ENCODE measurements at regions not wholly inside any gene's neighbourhood (a gene's known extent, or its start where the extent isn't known, plus 50 kb on each side); places are given as distances from the start of the nearest gene placed in this dataset.

DNA sequence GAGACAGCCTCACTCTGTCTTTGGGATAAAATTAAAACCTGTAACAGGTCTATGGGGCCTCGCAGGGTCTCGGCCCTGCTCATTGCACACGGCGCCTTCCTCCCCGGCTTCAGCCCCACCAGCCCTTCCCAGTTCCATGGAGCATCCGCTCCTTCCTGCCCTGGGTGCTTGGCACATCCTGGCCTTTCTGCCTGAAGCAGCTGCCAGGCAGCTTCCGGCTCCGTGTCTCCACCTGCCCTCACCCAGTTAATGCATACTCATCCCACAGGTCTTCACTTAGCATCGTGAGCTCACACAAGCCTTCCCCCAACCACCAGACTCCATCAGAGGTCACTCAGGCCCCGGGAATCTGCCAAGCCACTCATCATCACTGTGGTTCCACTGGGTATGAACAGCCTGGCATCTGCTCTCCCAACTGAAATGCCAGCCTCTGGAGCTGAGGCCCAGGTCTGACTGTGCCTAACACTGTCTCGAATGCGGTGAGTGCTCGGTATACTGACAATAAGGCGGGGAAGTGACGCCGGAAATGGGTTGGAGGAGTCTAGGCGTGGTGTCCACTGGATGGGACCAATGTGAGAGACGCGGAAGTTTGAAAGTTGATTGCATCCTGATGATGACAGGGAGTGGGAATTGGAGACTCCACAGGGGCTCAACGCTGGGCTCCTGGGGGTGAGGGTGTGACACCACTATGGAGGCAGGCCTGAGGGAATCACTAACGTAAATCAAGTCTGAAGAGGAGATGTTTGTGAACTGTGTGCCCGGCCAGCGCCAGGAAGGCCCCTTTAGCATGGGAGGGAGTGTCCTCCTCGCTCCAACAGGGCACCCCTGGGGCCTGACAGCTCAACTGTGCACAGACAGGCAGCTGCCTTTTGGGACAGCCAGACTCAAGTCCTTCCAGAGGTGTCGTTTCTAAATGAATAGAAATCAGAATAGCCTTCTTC, 245.8 kb downstream of the TTLL2 start:
- Histone ChIP-seq H3K27ac (no peak overlapping the region), H3K36me3 (no peaks in the 10 kb centered on the region), H3K27me3 (no peaks in the 10 kb centered on the region), H3K9me3 (no peaks in the 10 kb centered on the region), H3K4me1 (peaks cover 0 to 15% (median 3%) of the 10 kb centered on the region in 4 donors), H3K4me3 (no peak overlapping the region)
- DNase-seq (no peak), ATAC-seq (no peak)
- TF ChIP-seq POLR2A (IDR thresholded peaks at IDR 0.05) = no peak
- TF ChIP-seq, protein P1, sequence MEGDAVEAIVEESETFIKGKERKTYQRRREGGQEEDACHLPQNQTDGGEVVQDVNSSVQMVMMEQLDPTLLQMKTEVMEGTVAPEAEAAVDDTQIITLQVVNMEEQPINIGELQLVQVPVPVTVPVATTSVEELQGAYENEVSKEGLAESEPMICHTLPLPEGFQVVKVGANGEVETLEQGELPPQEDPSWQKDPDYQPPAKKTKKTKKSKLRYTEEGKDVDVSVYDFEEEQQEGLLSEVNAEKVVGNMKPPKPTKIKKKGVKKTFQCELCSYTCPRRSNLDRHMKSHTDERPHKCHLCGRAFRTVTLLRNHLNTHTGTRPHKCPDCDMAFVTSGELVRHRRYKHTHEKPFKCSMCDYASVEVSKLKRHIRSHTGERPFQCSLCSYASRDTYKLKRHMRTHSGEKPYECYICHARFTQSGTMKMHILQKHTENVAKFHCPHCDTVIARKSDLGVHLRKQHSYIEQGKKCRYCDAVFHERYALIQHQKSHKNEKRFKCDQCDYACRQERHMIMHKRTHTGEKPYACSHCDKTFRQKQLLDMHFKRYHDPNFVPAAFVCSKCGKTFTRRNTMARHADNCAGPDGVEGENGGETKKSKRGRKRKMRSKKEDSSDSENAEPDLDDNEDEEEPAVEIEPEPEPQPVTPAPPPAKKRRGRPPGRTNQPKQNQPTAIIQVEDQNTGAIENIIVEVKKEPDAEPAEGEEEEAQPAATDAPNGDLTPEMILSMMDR (IDR thresholded peaks at IDR 0.05) = no peak
- intact Hi-C loops (cut with DNase I) = no loop called here
- WGBS (ENCODE audit: insufficient coverage, low coverage, low lambda C conversion rate, missing lambda C conversion rate) = 100% methylated on average over 11 of the region's 25 CpGs

DNA sequence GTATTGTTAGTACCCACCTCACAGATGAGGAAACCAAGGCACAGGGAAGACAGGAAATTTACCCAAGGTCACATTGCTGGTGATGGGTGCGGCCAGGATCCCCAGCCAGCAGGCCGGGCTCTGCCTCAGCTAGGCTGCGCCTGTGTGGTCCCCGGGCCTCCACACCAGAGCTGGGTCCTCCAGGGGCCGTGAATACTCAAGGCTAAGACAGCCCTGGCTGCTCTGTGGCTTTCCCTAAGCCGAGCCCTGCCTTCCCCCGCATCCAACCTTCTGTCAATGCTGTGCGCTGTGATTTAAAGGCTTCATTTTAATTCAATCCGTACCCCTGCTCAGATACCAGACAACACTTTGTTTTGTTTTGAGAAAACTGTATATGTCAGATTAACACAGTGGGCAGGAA, 246.7 kb downstream of the TTLL2 start:
- ATAC-seq (no peak), DNase-seq (no peak)
- Histone ChIP-seq H3K27me3 (no peaks in the 10 kb centered on the region), H3K9me3 (no peaks in the 10 kb centered on the region), H3K36me3 (no peaks in the 10 kb centered on the region), H3K27ac (no peak overlapping the region), H3K4me3 (no peak overlapping the region), H3K4me1 (peaks cover 0 to 15% (median 3%) of the 10 kb centered on the region in 4 donors)
- no peak for TF ChIP-seq POLR2A (IDR thresholded peaks at IDR 0.05)
- TF ChIP-seq, protein P1 (IDR thresholded peaks at IDR 0.05) = no peak
- intact Hi-C loops (cut with DNase I) = no loop called here
- 94% methylated on average over 6 of the region's 9 CpGs for WGBS (ENCODE audit: insufficient coverage, low coverage, low lambda C conversion rate, missing lambda C conversion rate)

DNA sequence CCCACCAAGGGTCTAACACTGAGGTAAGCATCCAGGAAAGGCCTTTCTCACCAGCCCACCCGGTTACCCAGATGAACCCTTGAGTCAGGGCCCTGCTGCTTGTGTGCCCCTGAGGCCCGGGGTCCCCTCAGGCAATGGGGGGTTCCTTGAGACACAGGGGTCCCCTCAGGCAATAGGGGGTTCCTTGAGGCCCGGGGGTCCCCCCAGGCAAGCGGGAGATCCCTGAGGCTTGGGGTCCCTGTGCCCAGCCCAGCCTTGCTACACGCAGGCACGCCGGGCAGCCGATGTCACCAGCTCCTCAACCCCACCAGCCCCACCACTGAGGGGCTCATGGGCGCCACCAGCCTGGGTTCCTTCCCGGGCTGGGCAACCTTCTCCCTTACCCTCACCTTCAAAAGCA, 247.2 kb downstream of the TTLL2 start:
- no peak overlapping the region for H3K4me3 ChIP-seq
- H3K9me3 ChIP-seq = no peaks in the 10 kb centered on the region
- TF ChIP-seq POLR2A (IDR thresholded peaks at IDR 0.05) = no peak
- TF ChIP-seq, protein P1 (IDR thresholded peaks at IDR 0.05) = no peak
- DNase-seq (no peak), ATAC-seq (no peak)
- intact Hi-C loops (cut with DNase I) = no loop called here
- no CpG with 5 or more reads among the region's 10 CpGs for WGBS (ENCODE audit: insufficient coverage, low coverage, low lambda C conversion rate, missing lambda C conversion rate)
- no peaks in the 10 kb centered on the region for H3K36me3 ChIP-seq
- H3K4me1 ChIP-seq = peaks cover 0 to 15% (median 3%) of the 10 kb centered on the region in 4 donors
- H3K27me3 ChIP-seq = no peaks in the 10 kb centered on the region
- H3K27ac ChIP-seq = no peak overlapping the region

DNA sequence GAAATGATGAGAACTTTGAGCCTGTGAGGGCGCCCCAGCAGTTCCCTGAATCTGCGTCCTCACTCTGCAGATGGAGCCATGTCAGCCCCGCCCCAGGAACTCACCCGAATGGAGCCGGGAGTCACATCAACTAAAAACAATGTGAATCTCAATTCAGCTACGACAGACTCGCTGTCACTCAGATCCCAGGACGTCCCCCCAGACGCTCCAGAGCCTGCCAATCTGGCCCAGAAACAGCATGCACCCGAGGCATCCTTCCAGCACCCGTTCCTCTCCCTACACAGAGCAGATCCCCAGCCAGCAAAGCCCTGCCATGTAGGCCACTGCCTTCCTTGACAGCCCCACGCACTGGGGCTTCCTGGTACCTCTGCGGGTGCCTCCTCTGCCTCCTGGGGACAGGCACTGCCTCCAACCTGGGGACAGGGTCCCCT, 248.0 kb downstream of the TTLL2 start:
- Histone ChIP-seq H3K4me3 (no peak overlapping the region), H3K4me1 (peaks cover 0 to 15% (median 3%) of the 10 kb centered on the region in 4 donors), H3K27me3 (no peaks in the 10 kb centered on the region), H3K36me3 (no peaks in the 10 kb centered on the region), H3K27ac (peak overlapping the region in 1 of 3 donors; percentile 68), H3K9me3 (no peaks in the 10 kb centered on the region)
- ATAC-seq (peak; percentile 46 to 55 (median 50)), DNase-seq (no peak)
- no peak for TF ChIP-seq POLR2A (IDR thresholded peaks at IDR 0.05)
- TF ChIP-seq, protein P1 (IDR thresholded peaks at IDR 0.05) = no peak
- 65% methylated on average over 10 of the region's 13 CpGs for WGBS (ENCODE audit: insufficient coverage, low coverage, low lambda C conversion rate, missing lambda C conversion rate)
- intact Hi-C loops (cut with DNase I) = no loop called here

Data from right lobe of liver (tissue), 6 donors.